ENCODE measurements at regions not wholly inside any gene's neighbourhood (a gene's known extent, or its start where the extent isn't known, plus 50 kb on each side); places are given as distances from the start of the nearest gene placed in this dataset.

DNA sequence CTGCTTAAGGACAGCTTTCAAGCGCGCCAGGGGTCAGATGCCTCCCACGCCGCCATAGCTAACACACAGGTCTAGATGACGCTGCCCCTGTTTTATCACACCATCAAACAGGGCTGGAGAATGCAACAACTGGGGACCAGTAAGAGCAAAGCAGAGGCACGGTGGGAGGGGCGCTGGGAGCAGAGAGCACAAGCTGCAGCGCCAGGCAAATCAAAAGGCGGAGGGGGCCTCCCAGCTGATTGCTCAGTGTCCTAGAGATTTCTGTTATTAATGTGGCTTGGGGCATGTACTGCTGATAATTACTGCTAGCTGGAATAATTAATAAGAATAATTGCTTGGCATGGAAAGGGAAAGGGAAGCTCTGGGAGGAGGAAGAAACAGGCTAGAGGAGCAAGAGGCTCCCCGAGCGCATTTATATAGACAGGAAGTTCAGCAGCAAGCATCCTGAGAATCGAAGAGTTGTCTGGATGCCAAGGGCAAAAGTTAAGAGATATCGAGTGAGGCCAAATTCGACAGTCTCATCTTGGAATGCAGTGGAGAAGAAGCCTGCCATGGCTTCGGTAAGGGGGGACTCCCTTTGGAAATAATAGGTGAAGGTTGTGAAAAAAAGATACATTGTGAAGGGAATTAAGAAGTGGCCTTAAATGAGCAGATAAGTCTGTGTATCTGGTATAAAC, 104.5 kb upstream of the ZNF521 start:
- H3K36me3 Mint-ChIP-seq (ENCODE audit: insufficient read depth, unreplicated experiment), result no peaks in the 10 kb centered on the region
- H3K27me3 Mint-ChIP-seq (ENCODE audit: insufficient read depth, unreplicated experiment), result peaks cover 10% of the 10 kb centered on the region
- ChIA-PET CTCF (no interaction called here), POLR2A (no interaction called here)
- H3K4me3 Mint-ChIP-seq (ENCODE audit: unreplicated experiment), result no peak overlapping the region
- no peaks in the 10 kb centered on the region for H3K9me3 ChIP-seq
- DNase-seq, result no peak
- H3K27me3 ChIP-seq (replicated peaks; ENCODE audit: control insufficient read depth, insufficient read depth, low read length), result no peaks in the 10 kb centered on the region
- no TSS peak for BruUV-seq (replicated peaks)
- H3K4me1 ChIP-seq, result no peaks in the 10 kb centered on the region
- TF ChIP-seq, protein P1, sequence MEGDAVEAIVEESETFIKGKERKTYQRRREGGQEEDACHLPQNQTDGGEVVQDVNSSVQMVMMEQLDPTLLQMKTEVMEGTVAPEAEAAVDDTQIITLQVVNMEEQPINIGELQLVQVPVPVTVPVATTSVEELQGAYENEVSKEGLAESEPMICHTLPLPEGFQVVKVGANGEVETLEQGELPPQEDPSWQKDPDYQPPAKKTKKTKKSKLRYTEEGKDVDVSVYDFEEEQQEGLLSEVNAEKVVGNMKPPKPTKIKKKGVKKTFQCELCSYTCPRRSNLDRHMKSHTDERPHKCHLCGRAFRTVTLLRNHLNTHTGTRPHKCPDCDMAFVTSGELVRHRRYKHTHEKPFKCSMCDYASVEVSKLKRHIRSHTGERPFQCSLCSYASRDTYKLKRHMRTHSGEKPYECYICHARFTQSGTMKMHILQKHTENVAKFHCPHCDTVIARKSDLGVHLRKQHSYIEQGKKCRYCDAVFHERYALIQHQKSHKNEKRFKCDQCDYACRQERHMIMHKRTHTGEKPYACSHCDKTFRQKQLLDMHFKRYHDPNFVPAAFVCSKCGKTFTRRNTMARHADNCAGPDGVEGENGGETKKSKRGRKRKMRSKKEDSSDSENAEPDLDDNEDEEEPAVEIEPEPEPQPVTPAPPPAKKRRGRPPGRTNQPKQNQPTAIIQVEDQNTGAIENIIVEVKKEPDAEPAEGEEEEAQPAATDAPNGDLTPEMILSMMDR (IDR thresholded peaks at IDR 0.05; ENCODE audit: insufficient read depth in 1 of 2, low read depth in 1 of 2, low read length in 1 of 2, severe bottlenecking in 1 of 2, unreplicated experiment in 1 of 2), result no peak
- no peak overlapping the region for H3K27ac Mint-ChIP-seq (ENCODE audit: unreplicated experiment)
- H3K9me3 Mint-ChIP-seq (ENCODE audit: unreplicated experiment), result no peaks in the 10 kb centered on the region
- H3K4me3 ChIP-seq (ENCODE audit: low read depth, low read length), result no peak overlapping the region
- H3K36me3 ChIP-seq (ENCODE audit: control insufficient read depth, insufficient read depth, low read length), result no peaks in the 10 kb centered on the region
- no peaks in the 10 kb centered on the region for H3K4me1 Mint-ChIP-seq (ENCODE audit: low read depth, unreplicated experiment)
- intact Hi-C loops (cut with micrococcal nuclease; ENCODE audit: unreplicated experiment), result no loop called here

GRCh38 chr18:25455646-25456045, 103.7 kb upstream of the ZNF521 start:
- DNase-seq, result no peak
- no TSS peak for BruUV-seq (replicated peaks)
- Mint-ChIP-seq H3K27me3 (ENCODE audit: insufficient read depth, unreplicated experiment) (peaks cover 10% of the 10 kb centered on the region), H3K9me3 (ENCODE audit: unreplicated experiment) (no peaks in the 10 kb centered on the region), H3K36me3 (ENCODE audit: insufficient read depth, unreplicated experiment) (no peaks in the 10 kb centered on the region), H3K27ac (ENCODE audit: unreplicated experiment) (no peak overlapping the region), H3K4me3 (ENCODE audit: unreplicated experiment) (no peak overlapping the region), H3K4me1 (ENCODE audit: low read depth, unreplicated experiment) (no peaks in the 10 kb centered on the region)
- intact Hi-C loops (cut with micrococcal nuclease; ENCODE audit: unreplicated experiment), result no loop called here
- H3K4me3 ChIP-seq (ENCODE audit: low read depth, low read length), result no peak overlapping the region
- no peaks in the 10 kb centered on the region for H3K9me3 ChIP-seq
- ChIA-PET POLR2A (no interaction called here), CTCF (no interaction called here)
- no peaks in the 10 kb centered on the region for H3K4me1 ChIP-seq
- H3K27me3 ChIP-seq (replicated peaks; ENCODE audit: control insufficient read depth, insufficient read depth, low read length), result no peaks in the 10 kb centered on the region
- H3K36me3 ChIP-seq (ENCODE audit: control insufficient read depth, insufficient read depth, low read length), result no peaks in the 10 kb centered on the region
- TF ChIP-seq, protein P1 (IDR thresholded peaks at IDR 0.05; ENCODE audit: insufficient read depth in 1 of 2, low read depth in 1 of 2, low read length in 1 of 2, severe bottlenecking in 1 of 2, unreplicated experiment in 1 of 2), result no peak

DNA sequence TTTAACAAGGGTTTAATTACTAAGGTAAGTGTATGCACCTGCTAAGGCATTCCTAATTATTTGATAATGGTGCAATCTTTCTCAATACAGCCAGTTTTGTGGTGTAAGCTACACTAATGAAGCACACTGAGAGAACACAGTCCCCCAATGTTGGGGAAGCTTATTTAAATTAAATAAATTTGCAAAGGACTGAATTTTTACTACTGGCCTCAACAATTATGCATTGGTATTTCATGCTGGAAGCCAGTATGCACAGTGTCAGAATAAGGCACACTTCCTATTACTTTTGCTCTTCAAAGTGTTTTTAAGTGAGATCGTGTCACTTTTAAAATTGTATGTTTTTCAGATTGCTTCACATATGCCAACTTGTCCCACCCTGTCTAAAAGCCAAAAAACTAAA, 103.2 kb upstream of the ZNF521 start:
- no peak overlapping the region for H3K4me3 Mint-ChIP-seq (ENCODE audit: unreplicated experiment)
- H3K27ac Mint-ChIP-seq (ENCODE audit: unreplicated experiment), result no peak overlapping the region
- TF ChIP-seq, protein P1 (IDR thresholded peaks at IDR 0.05; ENCODE audit: insufficient read depth in 1 of 2, low read depth in 1 of 2, low read length in 1 of 2, severe bottlenecking in 1 of 2, unreplicated experiment in 1 of 2), result no peak
- BruUV-seq (replicated peaks), result no TSS peak
- H3K4me3 ChIP-seq (ENCODE audit: low read depth, low read length), result no peak overlapping the region
- no peaks in the 10 kb centered on the region for H3K27me3 ChIP-seq (replicated peaks; ENCODE audit: control insufficient read depth, insufficient read depth, low read length)
- intact Hi-C loops (cut with micrococcal nuclease; ENCODE audit: unreplicated experiment), result no loop called here
- H3K4me1 ChIP-seq, result no peaks in the 10 kb centered on the region
- no peaks in the 10 kb centered on the region for H3K36me3 Mint-ChIP-seq (ENCODE audit: insufficient read depth, unreplicated experiment)
- no peaks in the 10 kb centered on the region for H3K4me1 Mint-ChIP-seq (ENCODE audit: low read depth, unreplicated experiment)
- no peaks in the 10 kb centered on the region for H3K36me3 ChIP-seq (ENCODE audit: control insufficient read depth, insufficient read depth, low read length)
- H3K9me3 Mint-ChIP-seq (ENCODE audit: unreplicated experiment), result no peaks in the 10 kb centered on the region
- DNase-seq, result no peak
- ChIA-PET CTCF (no interaction called here), POLR2A (no interaction called here)
- H3K27me3 Mint-ChIP-seq (ENCODE audit: insufficient read depth, unreplicated experiment), result peaks cover 7% of the 10 kb centered on the region
- H3K9me3 ChIP-seq, result no peaks in the 10 kb centered on the region
